Endothelial cell (in vitro differentiated cells): ENCODE measurements at regions not wholly inside any gene's neighbourhood (a gene's known extent, or its start where the extent isn't known, plus 50 kb on each side); places are given as distances from the start of the nearest gene placed in this dataset.
"Not testable (repeated sequence)": the region's sequence is repeated elsewhere in the genome, so short reads cannot be mapped to it uniquely, and the experiment has no call there.

Experiments
- DNase-seq: peaks from one replicate; pipeline ENCODE4 v3.0.0; 2021; ENCODE audit warnings: low spot score
- H3K27ac Mint-ChIP-seq: one replicate; pipeline ENCODE4 v1.8.0; 2021; ENCODE audit warnings: mixed read lengths, inconsistent platforms; ENCODE audit not compliant: unreplicated experiment
- H3K27me3 Mint-ChIP-seq: one replicate; pipeline ENCODE4 v1.8.0; 2021; ENCODE audit warnings: mild to moderate bottlenecking, moderate library complexity, mixed read lengths, inconsistent platforms; ENCODE audit not compliant: unreplicated experiment
- H3K36me3 Mint-ChIP-seq: one replicate; pipeline ENCODE4 v1.8.0; 2021; ENCODE audit warnings: mild to moderate bottlenecking, low read depth, mixed read lengths, inconsistent platforms; ENCODE audit not compliant: unreplicated experiment
- H3K4me1 Mint-ChIP-seq: one replicate; pipeline ENCODE4 v1.8.0; 2021; ENCODE audit warnings: mild to moderate bottlenecking, mixed read lengths, inconsistent platforms; ENCODE audit not compliant: unreplicated experiment
- H3K4me3 Mint-ChIP-seq: one replicate; pipeline ENCODE4 v1.8.0; 2021; ENCODE audit warnings: mild to moderate bottlenecking, mixed read lengths, inconsistent platforms; ENCODE audit not compliant: unreplicated experiment
- H3K9me3 Mint-ChIP-seq: one replicate; pipeline ENCODE4 v1.8.0; 2021; ENCODE audit warnings: mixed read lengths, inconsistent platforms; ENCODE audit not compliant: unreplicated experiment
- CTCF ChIP-seq: fragments of 200-600 bp; sonication (generic); IDR thresholded peaks from one replicate; pipeline ENCODE4 v1.5.0; 2021; ENCODE audit warnings: antibody characterized with exemption; ENCODE audit not compliant: unreplicated experiment

DNA sequence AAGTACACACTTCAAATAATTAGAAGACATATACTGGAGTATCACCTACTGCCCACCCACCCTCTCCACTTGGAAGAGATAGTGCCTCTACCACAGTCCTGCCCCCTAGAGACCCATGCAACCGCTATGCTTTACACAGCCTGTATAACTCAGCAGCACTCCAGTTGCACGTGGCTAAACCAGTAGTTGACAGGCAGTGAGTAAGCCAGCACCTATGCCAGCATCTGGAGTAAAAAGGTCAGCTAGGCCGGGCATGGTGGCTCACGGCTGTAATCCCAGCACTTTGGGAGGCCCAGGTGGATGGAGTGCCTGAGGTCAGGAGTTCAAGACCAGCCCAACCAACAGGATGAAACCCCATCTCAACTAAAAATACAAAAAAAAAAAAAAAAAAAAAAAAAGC lies 356.4 kb downstream of the NR2F1-AS1 start:
- Mint-ChIP-seq H3K9me3 (no peaks in the 10 kb centered on the region), H3K4me3 (no peak overlapping the region), H3K4me1 (no peaks in the 10 kb centered on the region), H3K27me3 (peaks cover 3% of the 10 kb centered on the region), H3K36me3 (no peaks in the 10 kb centered on the region), H3K27ac (no peak overlapping the region)
- TF ChIP-seq CTCF, result no peak
- no peak for DNase-seq

GRCh38 chr5:93221773-93222172 lies 359.2 kb downstream of the NR2F1-AS1 start:
- Mint-ChIP-seq H3K4me3 (no peak overlapping the region), H3K36me3 (no peaks in the 10 kb centered on the region), H3K27ac (no peak overlapping the region), H3K9me3 (no peaks in the 10 kb centered on the region), H3K4me1 (no peaks in the 10 kb centered on the region), H3K27me3 (peaks cover 1% of the 10 kb centered on the region)
- TF ChIP-seq CTCF, result no peak
- no peak for DNase-seq

DNA sequence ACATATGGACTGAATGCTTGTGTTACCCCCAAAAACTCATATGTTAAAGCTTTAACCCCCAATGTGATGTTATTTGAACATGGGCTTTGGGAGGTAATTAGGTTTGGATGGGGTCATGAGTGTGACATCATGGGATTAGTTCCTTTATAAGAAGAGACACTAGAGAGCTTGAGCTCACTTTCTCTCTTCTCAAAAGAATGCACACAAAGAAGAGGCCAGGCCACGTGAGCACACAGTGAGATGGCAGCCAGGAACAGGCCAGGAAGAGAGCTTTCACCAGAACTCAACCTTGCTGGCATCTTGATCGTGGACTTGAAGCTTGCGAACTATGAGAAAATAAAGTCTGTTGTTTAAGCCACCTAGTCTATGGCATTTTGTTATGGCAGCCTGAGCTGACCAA lies 360.6 kb downstream of the NR2F1-AS1 start:
- Mint-ChIP-seq H3K27me3 (peaks cover 1% of the 10 kb centered on the region), H3K9me3 (no peaks in the 10 kb centered on the region), H3K27ac (no peak overlapping the region), H3K4me1 (no peaks in the 10 kb centered on the region), H3K4me3 (no peak overlapping the region), H3K36me3 (no peaks in the 10 kb centered on the region)
- no peak for DNase-seq
- TF ChIP-seq CTCF, result no peak

- H3K27ac Mint-ChIP-seq, result no peak overlapping the region
- H3K4me3 Mint-ChIP-seq, result no peak overlapping the region
- no peaks in the 10 kb centered on the region for H3K36me3 Mint-ChIP-seq
- peaks cover 1% of the 10 kb centered on the region for H3K27me3 Mint-ChIP-seq
- no peaks in the 10 kb centered on the region for H3K4me1 Mint-ChIP-seq
- no peak for DNase-seq
- TF ChIP-seq CTCF, result no peak
- H3K9me3 Mint-ChIP-seq, result no peaks in the 10 kb centered on the region
Observed at GRCh38 chr5:93219641-93220145, 361.3 kb downstream of the NR2F1-AS1 start.

GRCh38 chr5:93213111-93213794 lies 367.8 kb downstream of the NR2F1-AS1 start:
- H3K27me3 Mint-ChIP-seq, H3K4me1 Mint-ChIP-seq, H3K27ac Mint-ChIP-seq, H3K4me3 Mint-ChIP-seq, H3K36me3 Mint-ChIP-seq, H3K9me3 Mint-ChIP-seq, DNase-seq: not testable (repeated sequence)
